H9 (cell line): ENCODE measurements at regions not wholly inside any gene's neighbourhood (a gene's known extent, or its start where the extent isn't known, plus 50 kb on each side); places are given as distances from the start of the nearest gene placed in this dataset.

Experiments used
- DNase-seq: peaks from one replicate; pipeline ENCODE4 v3.0.0-alpha.2; 2017
- H2AFZ ChIP-seq: one replicate; pipeline ENCODE4 v1.6.1; 2013; ENCODE audit warnings: mild to moderate bottlenecking, low read length, control low read depth, moderate library complexity
- H2AK5ac ChIP-seq: 2 replicates; pipeline ENCODE4 v1.6.1; 2013; ENCODE audit warnings: low read length, control low read depth, mixed read lengths; ENCODE audit not compliant: insufficient read length
- H2BK120ac ChIP-seq: one replicate; pipeline ENCODE4 v1.6.1; 2013; ENCODE audit warnings: low read depth, mild to moderate bottlenecking, low read length, control low read depth, inconsistent platforms; ENCODE audit not compliant: poor library complexity, severe bottlenecking
- H2BK12ac ChIP-seq: 2 replicates; pipeline ENCODE4 v1.6.1; 2013; ENCODE audit warnings: low read length, control low read depth, mixed read lengths, low read depth; ENCODE audit not compliant: insufficient read length
- H2BK15ac ChIP-seq: 2 replicates; pipeline ENCODE4 v1.6.1; 2013; ENCODE audit warnings: low read depth, low read length, control low read depth
- H2BK20ac ChIP-seq: one replicate; pipeline ENCODE4 v1.6.1; 2013; ENCODE audit warnings: low read depth, mild to moderate bottlenecking, low read length, control low read depth, inconsistent platforms; ENCODE audit not compliant: poor library complexity, severe bottlenecking
- H2BK5ac ChIP-seq: 2 replicates; pipeline ENCODE4 v1.6.1; 2013; ENCODE audit warnings: low read length, control low read depth, mixed read lengths; ENCODE audit not compliant: insufficient read length
- H3K14ac ChIP-seq: 2 replicates; pipeline ENCODE4 v1.6.1; 2013; ENCODE audit warnings: low read length, control low read depth; ENCODE audit not compliant: insufficient read depth
- H3K18ac ChIP-seq: 2 replicates; pipeline ENCODE4 v1.6.1; 2013; ENCODE audit warnings: low read depth, mild to moderate bottlenecking, mixed read lengths, low read length, control low read depth; ENCODE audit not compliant: insufficient read length
- H3K23ac ChIP-seq: 2 replicates; pipeline ENCODE4 v1.6.1; 2013; ENCODE audit warnings: low read length, control low read depth, mixed read lengths, low read depth; ENCODE audit not compliant: insufficient read length
- H3K23me2 ChIP-seq: 2 replicates; pipeline ENCODE4 v1.6.1; 2013; ENCODE audit warnings: low read depth, mild to moderate bottlenecking, mixed read lengths, low read length, control low read depth; ENCODE audit not compliant: insufficient read length, poor library complexity, severe bottlenecking
- H3K27ac ChIP-seq: 2 replicates; pipeline ENCODE4 v1.5.1; 2013; ENCODE audit warnings: low read length, control low read depth, mixed read lengths, low read depth; ENCODE audit not compliant: insufficient read length
- H3K27me3 ChIP-seq: 2 replicates; pipeline ENCODE4 v1.6.1; 2013; ENCODE audit warnings: low read length, control low read depth, inconsistent platforms; ENCODE audit not compliant: insufficient read depth
- H3K4ac ChIP-seq: 2 replicates; pipeline ENCODE4 v1.6.1; 2013; ENCODE audit warnings: low read depth, mild to moderate bottlenecking, control low read depth, inconsistent platforms, low read length, moderate library complexity
- H3K4me1 ChIP-seq: 2 replicates; pipeline ENCODE4 v1.6.1; 2013; ENCODE audit warnings: low read length, control low read depth, inconsistent platforms; ENCODE audit not compliant: insufficient read depth
- H3K4me2 ChIP-seq: 2 replicates; pipeline ENCODE4 v1.6.1; 2013; ENCODE audit warnings: low read length, control low read depth, mixed read lengths; ENCODE audit not compliant: insufficient read length, insufficient read depth
- H3K56ac ChIP-seq: 2 replicates; pipeline ENCODE4 v1.6.1; 2013; ENCODE audit warnings: low read depth, mild to moderate bottlenecking, mixed read lengths, low read length, control low read depth; ENCODE audit not compliant: insufficient read length
- H3K79me1 ChIP-seq: 2 replicates; pipeline ENCODE4 v1.6.1; 2013; ENCODE audit warnings: low read depth, mild to moderate bottlenecking, moderate library complexity, low read length, control low read depth, inconsistent platforms; ENCODE audit not compliant: insufficient read depth, poor library complexity, severe bottlenecking
- H3K79me2 ChIP-seq: 2 replicates; pipeline ENCODE4 v1.6.1; 2013; ENCODE audit warnings: low read length, control low read depth, inconsistent platforms; ENCODE audit not compliant: insufficient read depth
- H3K9ac ChIP-seq: 2 replicates; pipeline ENCODE4 v1.6.1; 2013; ENCODE audit warnings: low read length, control low read depth, mixed read lengths; ENCODE audit not compliant: insufficient read length; ENCODE audit errors: extremely low read depth
- H3K9me3 ChIP-seq: one replicate; pipeline ENCODE4 v1.6.1; 2013; ENCODE audit warnings: low read depth, low read length, inconsistent platforms; ENCODE audit not compliant: control insufficient read depth
- H3T11ph ChIP-seq: one replicate; pipeline ENCODE4 v1.6.1; 2013; ENCODE audit warnings: mild to moderate bottlenecking, low read length, control low read depth, inconsistent platforms
- H4K20me1 ChIP-seq: one replicate; pipeline ENCODE4 v1.6.1; 2013; ENCODE audit not compliant: control insufficient read depth, insufficient read length, insufficient read depth
- H4K5ac ChIP-seq: 2 replicates; pipeline ENCODE4 v1.6.1; 2013; ENCODE audit warnings: low read depth, mild to moderate bottlenecking, mixed read lengths, low read length, control low read depth; ENCODE audit not compliant: insufficient read length
- H4K8ac ChIP-seq: replicated peaks from 2 replicates; pipeline ENCODE4 v1.6.1; 2013; ENCODE audit warnings: low read length, control low read depth, mixed read lengths, low read depth; ENCODE audit not compliant: insufficient read length
- H4K91ac ChIP-seq: 2 replicates; pipeline ENCODE4 v1.6.1; 2013; ENCODE audit warnings: low read depth, mild to moderate bottlenecking, moderate library complexity, mixed read lengths, low read length, control low read depth; ENCODE audit not compliant: insufficient read length
- H3K27ac Mint-ChIP-seq, 3 experiments: 2 replicates in 2 of 3; 3 replicates in 1 of 3; pipeline ENCODE4 v1.8.0; 2020 to 2021; ENCODE audit warnings: mixed read lengths in 3 of 3, mild to moderate bottlenecking in 1 of 3, moderate library complexity in 1 of 3
- H3K27me3 Mint-ChIP-seq: 2 replicates; pipeline ENCODE4 v1.8.0; 2021; ENCODE audit warnings: low read depth, mild to moderate bottlenecking, moderate library complexity, mixed read lengths
- H3K36me3 Mint-ChIP-seq, 3 experiments: 2 replicates in 2 of 3; 3 replicates in 1 of 3; pipeline ENCODE4 v1.8.0; 2020 to 2021; ENCODE audit warnings: low read depth in 3 of 3, mixed read lengths in 3 of 3; ENCODE audit not compliant: insufficient read depth in 1 of 3
- H3K4me1 Mint-ChIP-seq, 2 experiments: 2 replicates each; pipeline ENCODE4 v1.8.0; 2020; ENCODE audit warnings: mixed read lengths in 2 of 2
- H3K4me3 Mint-ChIP-seq, 2 experiments: 2 replicates in 1 of 2; 3 replicates in 1 of 2; pipeline ENCODE4 v1.8.0; 2020 to 2021; ENCODE audit warnings: mild to moderate bottlenecking in 2 of 2, mixed read lengths in 2 of 2, moderate library complexity in 1 of 2
- H3K9me3 Mint-ChIP-seq, 2 experiments: 2 replicates in 1 of 2; 3 replicates in 1 of 2; pipeline ENCODE4 v1.8.0; 2020; ENCODE audit warnings: mild to moderate bottlenecking in 2 of 2, mixed read lengths in 2 of 2, moderate library complexity in 1 of 2
- CTCF ChIP-seq: fragments of 200-600 bp; sonication (generic); conservative IDR thresholded peaks from 3 replicates; pipeline ENCODE4 v1.8.0; 2021; ENCODE audit warnings: antibody characterized with exemption, mild to moderate bottlenecking
- WGBS: extraction: QIAGEN DNeasy Blood & Tissue Kit; methylation state at CpG from one replicate; pipeline ENCODE4 v1.1.7; 2013; ENCODE audit warnings: missing lambda C conversion rate, low lambda C conversion rate, mixed read lengths; ENCODE audit not compliant: insufficient read length; ENCODE audit errors: extremely low coverage; 5-methylcytosine and 5-hydroxymethylcytosine counted together

- Mint-ChIP-seq H3K27me3 (peaks cover 8% of the 10 kb centered on the region), H3K27ac (no peak overlapping the region), H3K36me3 (peaks cover 0 to 11% (median 6%) of the 10 kb centered on the region in 3 experiments; a peak in 3 of 7 replicates), H3K4me3 (no peak overlapping the region), H3K4me1 (no peaks in the 10 kb centered on the region), H3K9me3 (peaks cover 11 to 14% of the 10 kb centered on the region in 2 experiments)
- H3K4me2 ChIP-seq: no peak overlapping the region
- H3K18ac ChIP-seq: no peak overlapping the region
- no peaks in the 10 kb centered on the region for H3K27me3 ChIP-seq
- no peak overlapping the region for H2BK12ac ChIP-seq
- no peak overlapping the region for H3K9ac ChIP-seq
- H3K23ac ChIP-seq: no peak overlapping the region
- no peak overlapping the region for H2BK15ac ChIP-seq
- H3K56ac ChIP-seq: no peak overlapping the region
- H2AFZ ChIP-seq: no peak overlapping the region
- no peak overlapping the region for H2AK5ac ChIP-seq
- H4K5ac ChIP-seq: no peak overlapping the region
- H4K8ac ChIP-seq: no peak overlapping the region
- H3K4me1 ChIP-seq: no peaks in the 10 kb centered on the region
- H3T11ph ChIP-seq: no peak overlapping the region
- H3K23me2 ChIP-seq: no peaks in the 10 kb centered on the region
- no peaks in the 10 kb centered on the region for H4K20me1 ChIP-seq
- no peak overlapping the region for H2BK120ac ChIP-seq
- no peak overlapping the region for H3K27ac ChIP-seq
- no peak overlapping the region for H2BK5ac ChIP-seq
- no peak for TF ChIP-seq CTCF
- H3K4ac ChIP-seq: no peak overlapping the region
- H3K9me3 ChIP-seq: no peaks in the 10 kb centered on the region
- H4K91ac ChIP-seq: no peak overlapping the region
- H3K14ac ChIP-seq: no peak overlapping the region
- no peaks in the 10 kb centered on the region for H3K79me2 ChIP-seq
- H3K79me1 ChIP-seq: no peaks in the 10 kb centered on the region
- WGBS: no CpG with 5 or more reads among the region's 3 CpGs
- no peak overlapping the region for H2BK20ac ChIP-seq
- DNase-seq: no peak
Measured at GRCh38 chr11:30758012-30758411, 171.9 kb upstream of the MPPED2 start.
